HG02759 (cell line): ENCODE measurements at regions not wholly inside any gene's neighbourhood (a gene's known extent, or its start where the extent isn't known, plus 50 kb on each side); places are given as distances from the start of the nearest gene placed in this dataset.

Source experiments
- ATAC-seq: cut with Tn5 transposase; IDR thresholded peaks from one replicate; pipeline ENCODE4 v1.9.1; 2021; ENCODE audit warnings: mild to moderate bottlenecking, moderate library complexity; ENCODE audit not compliant: unreplicated experiment

DNA sequence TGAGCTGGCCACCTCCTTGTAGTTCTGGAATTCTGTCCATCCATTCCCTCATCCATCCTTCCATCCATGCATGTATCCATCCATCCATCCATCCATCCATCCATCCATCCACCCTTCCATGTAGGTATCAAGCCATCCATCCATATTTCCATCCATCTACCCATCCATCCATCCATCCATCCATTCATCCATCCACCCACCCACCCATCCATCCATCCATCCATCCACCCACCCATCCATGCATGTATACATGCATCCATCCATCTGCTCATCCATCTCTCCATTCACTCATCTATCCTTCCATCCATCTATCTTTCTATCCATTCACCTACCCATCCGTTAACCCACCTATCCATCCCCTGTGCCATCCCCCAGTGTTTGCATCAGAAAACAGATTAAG lies 153.6 kb upstream of the STX18 start:
- ATAC-seq = no peak

GRCh38 chr4:4694827-4695226 lies 153.0 kb upstream of the STX18 start:
- ATAC-seq = no peak

- no peak for ATAC-seq
These were observed 152.5 kb upstream of the STX18 start for GRCh38 chr4:4694296-4694772.

GRCh38 chr4:4693755-4694295 lies 152.0 kb upstream of the STX18 start:
- ATAC-seq = no peak

DNA sequence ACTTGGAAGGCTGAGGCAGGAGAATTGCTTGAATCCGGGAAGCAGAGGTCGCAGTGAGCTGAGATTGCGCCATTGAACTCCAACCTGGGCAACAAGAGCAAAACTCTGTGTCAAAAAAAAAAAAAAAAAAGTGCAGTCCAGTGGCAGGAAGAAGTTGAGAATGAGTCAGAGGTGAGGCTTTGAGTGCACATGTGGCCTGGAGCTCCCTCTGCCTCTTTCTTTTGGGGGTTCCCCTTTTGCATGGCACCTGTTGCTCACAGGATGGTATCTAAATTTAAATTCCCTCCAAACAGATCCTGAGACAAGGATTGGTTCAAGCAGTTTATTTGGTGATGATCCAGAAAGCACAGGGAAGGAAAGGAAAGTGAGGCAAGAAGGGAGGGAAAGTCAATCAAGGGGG lies 151.4 kb upstream of the STX18 start:
- ATAC-seq = peak; percentile 81

- ATAC-seq = no peak
These were observed 149.0 kb upstream of the STX18 start for GRCh38 chr4:4690854-4691253.

DNA sequence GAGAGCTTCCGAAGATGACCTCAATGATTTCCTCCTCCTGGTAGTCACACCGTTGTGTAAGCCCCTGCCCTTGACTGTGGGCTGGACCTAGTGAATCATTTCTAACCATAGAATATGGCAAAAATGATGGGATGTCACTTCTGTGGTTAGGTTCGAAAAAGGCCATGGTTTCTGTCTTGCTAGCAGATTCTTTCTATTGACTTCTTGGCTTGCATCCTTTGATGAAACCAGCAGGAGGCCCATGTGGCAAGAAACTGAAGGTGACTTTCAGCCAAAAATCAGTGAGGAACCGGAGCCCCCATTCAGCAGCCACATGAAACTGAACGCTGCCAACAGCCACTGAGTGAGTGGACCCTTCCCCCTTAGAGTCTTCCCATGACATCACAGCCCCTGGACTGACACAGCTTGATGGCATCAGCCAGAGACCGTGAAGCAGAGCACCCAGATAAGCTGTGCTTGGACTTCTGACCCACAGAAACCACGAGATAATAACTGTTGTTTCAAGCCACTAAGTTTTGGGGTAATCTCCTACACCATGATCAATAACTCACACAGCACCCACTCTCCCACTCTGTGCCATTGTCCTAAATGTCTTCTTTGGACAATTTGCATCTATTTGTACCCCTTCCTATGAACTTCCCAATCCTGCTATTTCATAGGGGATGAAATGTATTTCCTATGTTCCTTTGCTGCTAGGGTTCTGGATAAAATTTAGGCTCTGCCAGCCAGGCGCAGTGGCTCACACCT lies 148.0 kb upstream of the STX18 start:
- ATAC-seq = no peak

DNA sequence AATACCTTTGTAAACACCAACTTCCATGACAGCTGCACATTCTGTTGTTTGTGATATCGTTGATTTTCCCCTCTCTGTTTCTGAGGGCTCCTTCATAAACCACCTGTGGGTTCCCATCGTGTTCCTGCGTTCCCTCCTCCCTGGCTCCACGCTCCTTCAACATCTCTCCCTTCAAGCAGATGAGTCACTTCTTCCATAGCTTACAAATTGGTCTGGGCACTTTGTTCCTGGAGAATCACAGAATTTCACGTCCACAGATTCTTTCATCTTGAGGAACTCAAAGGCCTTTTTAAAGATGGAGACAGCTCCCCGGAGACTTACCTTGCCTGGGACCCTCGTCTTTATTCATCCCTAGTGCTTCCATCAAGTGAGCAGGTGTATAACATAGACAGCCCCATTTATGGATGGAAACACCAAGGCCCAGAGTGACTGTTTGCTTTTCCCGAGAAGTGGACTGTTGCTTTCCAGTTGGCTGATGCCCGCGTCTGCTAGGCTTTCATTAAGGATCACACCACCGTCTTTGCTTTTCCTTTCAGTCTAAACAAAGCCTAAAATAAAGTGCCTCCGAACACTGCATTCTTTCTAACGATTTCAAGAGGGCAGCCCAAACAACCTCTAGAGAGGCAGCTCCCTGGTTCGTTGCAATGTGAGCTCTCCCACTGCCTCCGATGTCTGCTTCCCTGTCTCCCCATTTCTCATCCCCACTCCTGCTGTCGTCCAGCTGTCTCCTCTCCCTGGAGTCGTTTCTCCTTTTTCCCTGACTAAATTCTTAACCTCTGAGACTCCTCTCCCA lies 146.3 kb upstream of the STX18 start:
- ATAC-seq = no peak

GRCh38 chr4:4687100-4687499 lies 145.3 kb upstream of the STX18 start:
- no peak for ATAC-seq

GRCh38 chr4:4685810-4686795 lies 144.3 kb upstream of the STX18 start:
- ATAC-seq = no peak

- ATAC-seq = no peak
These were observed 139.8 kb upstream of the STX18 start for GRCh38 chr4:4681653-4682052.

GRCh38 chr4:4680758-4681157 lies 138.9 kb upstream of the STX18 start:
- ATAC-seq = no peak

GRCh38 chr4:4680243-4680642 lies 138.4 kb upstream of the STX18 start:
- ATAC-seq = no peak

DNA sequence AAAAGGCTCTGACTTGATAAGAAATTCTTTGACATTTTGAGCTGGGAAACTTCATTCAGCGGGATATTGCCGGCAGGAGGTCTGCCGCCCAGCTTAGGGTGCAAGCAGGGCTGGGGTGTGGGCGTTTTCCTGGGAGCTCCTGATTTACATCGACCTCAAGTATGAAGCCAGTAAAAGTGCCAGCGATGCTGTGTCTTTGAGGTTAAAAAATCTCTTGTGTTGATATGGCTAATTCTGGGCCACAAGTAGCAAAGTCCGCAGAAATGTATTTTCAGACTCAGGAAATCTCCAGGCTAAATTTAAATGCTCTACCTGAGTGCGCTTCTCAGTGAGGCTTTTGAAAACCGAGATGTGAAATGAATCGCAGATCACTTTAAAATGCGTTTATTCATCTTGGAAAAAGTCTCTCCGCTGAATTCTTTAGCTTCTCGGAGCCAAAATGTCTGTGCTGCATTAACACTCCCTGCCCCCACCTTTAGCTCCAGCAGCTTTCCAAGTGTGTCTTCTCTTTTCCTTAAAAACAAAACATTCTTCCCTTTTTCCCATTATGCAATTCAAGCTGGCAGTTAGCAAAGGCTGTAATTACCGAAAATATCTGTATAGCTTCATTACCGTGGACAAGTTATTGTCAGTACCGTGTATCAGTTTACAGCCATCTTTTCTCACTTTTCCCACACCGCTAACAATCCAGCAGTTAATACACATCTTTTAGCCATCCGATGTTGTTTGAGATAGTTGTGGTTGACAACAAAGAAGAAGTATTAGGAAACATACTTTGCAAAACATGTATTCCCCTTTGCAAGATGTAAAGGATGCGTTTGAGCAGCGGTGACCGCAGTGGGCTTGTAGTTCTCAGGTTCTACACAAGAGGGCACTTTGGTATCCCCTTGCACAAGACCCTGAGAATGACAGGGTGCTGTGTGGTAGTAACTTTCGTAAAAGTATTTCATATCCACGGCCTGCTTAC lies 136.0 kb upstream of the STX18 start:
- ATAC-seq = no peak

- no peak for ATAC-seq
These were observed 133.8 kb upstream of the STX18 start for GRCh38 chr4:4675641-4676040.

- no peak for ATAC-seq
These were observed 133.3 kb upstream of the STX18 start for GRCh38 chr4:4675051-4675581.

DNA sequence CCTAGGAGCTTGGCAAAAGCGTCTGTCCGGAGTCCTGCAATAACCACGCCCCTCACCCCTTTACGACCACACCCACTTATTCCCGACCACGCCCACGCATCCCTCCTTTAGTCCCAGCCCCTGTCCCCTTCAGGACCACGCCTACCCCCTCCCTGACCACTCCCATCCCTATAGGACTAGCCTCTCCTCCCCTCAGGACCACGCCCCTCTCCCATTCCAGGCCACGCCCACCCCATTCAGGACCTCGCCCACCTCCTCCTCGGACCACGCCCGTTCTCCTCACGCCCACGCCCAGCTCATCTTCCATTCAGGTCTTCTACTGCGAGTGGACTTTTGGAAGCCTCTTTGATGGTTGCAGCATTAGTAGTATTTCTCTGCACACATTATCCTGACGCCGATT lies 131.2 kb upstream of the STX18 start:
- ATAC-seq = no peak

DNA sequence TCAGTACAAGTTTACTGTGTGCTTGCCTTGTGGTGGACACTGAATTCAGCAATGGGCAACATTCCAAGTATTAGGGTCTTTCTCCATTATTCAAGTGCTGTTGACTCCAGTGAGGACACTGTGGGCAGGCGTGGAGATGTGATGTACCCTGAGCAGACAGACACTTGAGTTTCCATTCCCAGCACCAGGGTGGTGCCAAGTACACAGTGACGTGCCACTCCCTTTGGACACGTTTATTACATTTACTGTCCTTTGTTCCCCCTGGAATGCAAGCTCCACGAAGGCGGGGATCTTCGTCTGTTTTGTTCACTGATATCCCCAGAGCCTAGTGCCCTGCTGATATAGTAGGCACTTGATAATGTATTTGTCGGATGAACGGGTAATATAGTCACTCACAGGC lies 130.6 kb upstream of the STX18 start:
- ATAC-seq = no peak

DNA sequence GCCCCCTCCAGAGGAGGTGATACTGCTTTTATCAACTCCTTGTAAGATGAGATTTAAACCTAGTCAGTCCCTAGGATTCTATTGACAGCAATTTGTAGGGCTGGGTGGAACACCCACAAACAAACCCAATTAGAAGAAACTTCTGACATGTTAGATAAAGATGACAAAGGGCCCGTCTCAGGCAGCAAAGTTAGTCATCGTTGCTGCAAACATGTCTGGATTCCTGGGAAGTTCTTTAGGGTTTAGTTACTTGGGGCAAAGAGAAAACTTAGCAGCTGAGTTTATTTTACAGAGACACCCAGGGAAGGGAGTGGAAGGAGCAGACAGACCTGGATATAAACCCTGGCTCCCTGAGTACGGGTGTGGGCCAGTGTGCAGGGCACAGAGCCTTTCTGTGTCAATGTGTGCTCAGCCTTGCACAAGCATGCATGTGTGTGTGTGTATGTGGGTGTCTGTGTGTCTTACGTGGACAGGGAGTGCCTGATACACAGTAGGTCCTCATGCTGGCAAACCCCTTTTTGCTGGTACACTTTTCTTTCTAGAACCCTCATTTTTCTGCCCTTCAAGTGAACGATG lies 130.0 kb upstream of the STX18 start:
- ATAC-seq = no peak
